Sigmoid colon (tissue), 6 donors: ENCODE measurements at regions not wholly inside any gene's neighbourhood (a gene's known extent, or its start where the extent isn't known, plus 50 kb on each side); places are given as distances from the start of the nearest gene placed in this dataset.
"Not testable (repeated sequence)": the region's sequence is repeated elsewhere in the genome, so short reads cannot be mapped to it uniquely, and the experiment has no call there.

Experiments
- DNase-seq: peaks from one replicate; pipeline ENCODE4 v3.0.0-alpha.2; 2019
- H3K27ac ChIP-seq, 4 donors: fragments of 200-600 bp; sonication (generic); one replicate each; pipeline ENCODE4 v1.5.1; 2016 to 2019; ENCODE audit warnings: mild to moderate bottlenecking in 1 of 4
- H3K27me3 ChIP-seq, 3 donors: fragments of 200-600 bp; sonication (generic); one replicate each; pipeline ENCODE4 v1.5.1; 2019; ENCODE audit warnings: mild to moderate bottlenecking in 1 of 3
- H3K36me3 ChIP-seq, 4 donors: fragments of 200-600 bp; sonication (generic); one replicate each; pipeline ENCODE4 v1.5.1; 2016 to 2019
- H3K4me1 ChIP-seq, 4 donors: fragments of 200-600 bp; sonication (generic); one replicate each; pipeline ENCODE4 v1.5.1; 2017 to 2019
- H3K4me3 ChIP-seq, 4 donors: fragments of 200-600 bp; sonication (generic); one replicate each; pipeline ENCODE4 v1.5.1; 2017 to 2019; ENCODE audit warnings: mild to moderate bottlenecking in 2 of 4, moderate library complexity in 1 of 4
- H3K9me3 ChIP-seq, 4 donors: fragments of 200-600 bp in 3 of 4; sonication (generic) in 3 of 4; one replicate each; pipeline versions ENCODE4 v1.5.1 to v1.6.1; 2013 to 2019
- EP300 ChIP-seq, 4 donors: sonication (generic); formaldehyde crosslinking; IDR thresholded peaks; one replicate each; pipeline ENCODE4 v1.6.1; 2017; ENCODE audit warnings: antibody characterized with exemption in 4 of 4
- POLR2A ChIP-seq, 2 donors: fragments of 450-650 bp; IDR thresholded peaks; one replicate each; pipeline ENCODE4 v1.6.1; 2016; ENCODE audit warnings: antibody characterized with exemption in 2 of 2, mild to moderate bottlenecking in 2 of 2, moderate library complexity in 2 of 2
- POLR2AphosphoS5 ChIP-seq, 4 donors: sonication (generic); formaldehyde crosslinking; IDR thresholded peaks; one replicate each; pipeline ENCODE4 v1.6.1; 2017; ENCODE audit warnings: antibody characterized with exemption in 4 of 4
- WGBS, 2 donors: extraction: QIAGEN DNeasy Blood & Tissue Kit; methylation state at CpG; one replicate each; pipeline ENCODE4 v1.1.7; 2013; 5-methylcytosine and 5-hydroxymethylcytosine counted together
- intact Hi-C: fragments of 100-400 bp; cut with DNase I; formaldehyde crosslinking; loops from one replicate; pipeline ENCODE4 v1.15.1; 2023
- TF ChIP-seq, protein P1 (sequence below), 4 experiments: fragments of 450-650 bp in 3 of 4; fragments of 200-600 bp in 1 of 4; IDR thresholded peaks; one replicate each; pipeline ENCODE4 v1.5.1; 2016 to 2019; ENCODE audit warnings: antibody characterized with exemption in 4 of 4, mild to moderate bottlenecking in 3 of 4, moderate library complexity in 2 of 4
- donor health status: healthy with polysubstance abuse.
- donor health status: healthy.

DNA sequence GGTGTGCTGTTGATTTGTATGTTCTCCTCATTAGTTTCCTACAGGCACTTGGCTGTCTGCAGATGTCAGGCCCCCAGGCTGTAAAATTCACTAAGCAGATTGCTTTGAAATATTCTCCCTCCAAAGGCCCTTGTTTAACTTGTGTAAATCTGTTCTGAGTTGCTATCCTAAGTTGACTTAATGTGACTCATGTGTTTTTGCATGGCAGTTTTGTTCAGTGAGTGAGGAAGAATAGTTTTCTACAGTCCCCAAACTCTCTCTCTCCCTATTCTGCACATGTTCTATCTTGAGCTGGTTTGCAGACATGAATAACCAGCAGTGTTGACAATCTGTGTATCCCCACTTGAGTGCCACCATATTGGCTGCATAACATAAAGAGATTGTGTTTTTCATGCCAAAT lies 1005.4 kb upstream of the DDX18 start:
- intact Hi-C loops = no loop called here
- H3K4me3 ChIP-seq = no peak overlapping the region
- no peak for DNase-seq
- no peak overlapping the region for H3K27ac ChIP-seq
- H3K36me3 ChIP-seq = no peaks in the 10 kb centered on the region
- no peaks in the 10 kb centered on the region for H3K27me3 ChIP-seq
- H3K9me3 ChIP-seq = no peaks in the 10 kb centered on the region
- TF ChIP-seq POLR2AphosphoS5 (IDR thresholded peaks at IDR 0.05) (no peak), EP300 (IDR thresholded peaks at IDR 0.05) (no peak), POLR2A (IDR thresholded peaks at IDR 0.05) (no peak)
- TF ChIP-seq, protein P1, sequence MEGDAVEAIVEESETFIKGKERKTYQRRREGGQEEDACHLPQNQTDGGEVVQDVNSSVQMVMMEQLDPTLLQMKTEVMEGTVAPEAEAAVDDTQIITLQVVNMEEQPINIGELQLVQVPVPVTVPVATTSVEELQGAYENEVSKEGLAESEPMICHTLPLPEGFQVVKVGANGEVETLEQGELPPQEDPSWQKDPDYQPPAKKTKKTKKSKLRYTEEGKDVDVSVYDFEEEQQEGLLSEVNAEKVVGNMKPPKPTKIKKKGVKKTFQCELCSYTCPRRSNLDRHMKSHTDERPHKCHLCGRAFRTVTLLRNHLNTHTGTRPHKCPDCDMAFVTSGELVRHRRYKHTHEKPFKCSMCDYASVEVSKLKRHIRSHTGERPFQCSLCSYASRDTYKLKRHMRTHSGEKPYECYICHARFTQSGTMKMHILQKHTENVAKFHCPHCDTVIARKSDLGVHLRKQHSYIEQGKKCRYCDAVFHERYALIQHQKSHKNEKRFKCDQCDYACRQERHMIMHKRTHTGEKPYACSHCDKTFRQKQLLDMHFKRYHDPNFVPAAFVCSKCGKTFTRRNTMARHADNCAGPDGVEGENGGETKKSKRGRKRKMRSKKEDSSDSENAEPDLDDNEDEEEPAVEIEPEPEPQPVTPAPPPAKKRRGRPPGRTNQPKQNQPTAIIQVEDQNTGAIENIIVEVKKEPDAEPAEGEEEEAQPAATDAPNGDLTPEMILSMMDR (IDR thresholded peaks at IDR 0.05) = no peak
- no peaks in the 10 kb centered on the region for H3K4me1 ChIP-seq

DNA sequence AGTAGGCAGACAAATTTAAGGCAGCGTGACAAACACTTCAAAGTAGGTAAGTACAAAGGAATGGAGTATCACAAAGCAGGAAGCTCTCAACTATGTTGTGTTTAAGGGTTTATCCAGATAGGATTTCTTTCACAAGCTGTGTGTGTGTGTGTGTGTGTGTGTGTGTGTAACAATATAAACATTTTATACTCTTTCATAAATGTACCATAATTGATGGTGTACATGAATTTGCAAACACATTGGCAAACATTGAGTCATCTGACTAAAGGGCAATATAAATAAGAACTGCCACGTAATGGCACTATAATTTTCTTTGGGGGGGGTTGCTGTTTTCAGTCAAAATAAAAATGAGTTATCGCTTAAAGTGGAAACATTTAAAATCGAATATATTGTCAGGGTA lies 1004.4 kb upstream of the DDX18 start:
- WGBS, 2 donors = 45 to 67% methylated on average over 4 of the region's 4 CpGs
- TF ChIP-seq, protein P1 (IDR thresholded peaks at IDR 0.05) = no peak
- Histone ChIP-seq H3K4me3 (no peak overlapping the region), H3K27me3 (no peaks in the 10 kb centered on the region), H3K36me3 (no peaks in the 10 kb centered on the region), H3K4me1 (no peaks in the 10 kb centered on the region), H3K9me3 (no peaks in the 10 kb centered on the region), H3K27ac (no peak overlapping the region)
- intact Hi-C loops = no loop called here
- DNase-seq = no peak

DNA sequence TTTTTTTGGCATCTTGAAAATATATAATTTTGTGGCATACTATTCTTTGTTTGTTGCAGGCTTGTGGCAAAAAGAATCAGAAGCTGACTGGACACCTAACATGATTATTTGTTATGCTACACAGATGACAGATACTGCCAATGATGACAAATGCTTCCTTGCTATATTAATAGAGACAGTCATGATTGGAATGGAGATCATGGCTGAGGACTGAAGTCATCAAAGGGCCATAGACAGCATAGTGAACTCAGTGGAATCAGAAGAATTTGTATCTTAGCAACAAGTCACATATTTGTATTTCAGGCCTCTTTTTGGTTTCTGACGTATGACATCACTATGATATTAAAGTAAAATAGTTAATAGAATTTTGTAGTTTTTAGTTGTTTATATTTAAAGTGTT lies 1003.8 kb upstream of the DDX18 start:
- Histone ChIP-seq H3K9me3 (no peaks in the 10 kb centered on the region), H3K4me3 (no peak overlapping the region), H3K36me3 (no peaks in the 10 kb centered on the region), H3K27me3 (no peaks in the 10 kb centered on the region), H3K27ac (no peak overlapping the region), H3K4me1 (no peaks in the 10 kb centered on the region)
- intact Hi-C loops = no loop called here
- 84 to 85% methylated on average over 1 of the region's 1 CpG for WGBS, 2 donors
- DNase-seq = no peak
- TF ChIP-seq, protein P1 (IDR thresholded peaks at IDR 0.05) = no peak
- TF ChIP-seq EP300 (IDR thresholded peaks at IDR 0.05) = no peak
- TF ChIP-seq POLR2A (IDR thresholded peaks at IDR 0.05) = no peak
- no peak for TF ChIP-seq POLR2AphosphoS5 (IDR thresholded peaks at IDR 0.05)

DNA sequence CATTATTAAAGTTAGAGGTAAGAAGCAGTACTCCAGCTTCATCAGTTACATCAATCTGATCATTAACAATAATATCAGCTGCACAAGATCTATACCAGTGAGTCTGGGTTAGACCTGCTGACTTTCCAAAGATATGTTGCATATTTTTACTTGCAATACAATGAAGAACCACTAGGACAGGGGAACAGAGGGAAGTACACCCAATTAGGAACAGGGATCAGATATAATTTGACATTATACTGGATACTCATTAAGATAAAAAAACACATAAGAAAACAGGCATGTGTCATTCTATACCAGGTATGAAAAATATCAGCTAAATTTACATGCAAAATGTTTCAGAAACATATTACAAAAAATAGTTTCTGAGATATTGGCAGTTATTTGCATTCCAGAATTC lies 995.1 kb upstream of the DDX18 start:
- DNase-seq = no peak
- H3K4me1 ChIP-seq = no peaks in the 10 kb centered on the region
- H3K27me3 ChIP-seq = no peaks in the 10 kb centered on the region
- intact Hi-C loops = no loop called here
- H3K36me3 ChIP-seq = no peaks in the 10 kb centered on the region
- TF ChIP-seq, protein P1 (IDR thresholded peaks at IDR 0.05) = no peak
- TF ChIP-seq POLR2A (IDR thresholded peaks at IDR 0.05) (no peak), EP300 (IDR thresholded peaks at IDR 0.05) (no peak), POLR2AphosphoS5 (IDR thresholded peaks at IDR 0.05) (no peak)
- no peak overlapping the region for H3K27ac ChIP-seq
- no peaks in the 10 kb centered on the region for H3K9me3 ChIP-seq
- H3K4me3 ChIP-seq = no peak overlapping the region

DNA sequence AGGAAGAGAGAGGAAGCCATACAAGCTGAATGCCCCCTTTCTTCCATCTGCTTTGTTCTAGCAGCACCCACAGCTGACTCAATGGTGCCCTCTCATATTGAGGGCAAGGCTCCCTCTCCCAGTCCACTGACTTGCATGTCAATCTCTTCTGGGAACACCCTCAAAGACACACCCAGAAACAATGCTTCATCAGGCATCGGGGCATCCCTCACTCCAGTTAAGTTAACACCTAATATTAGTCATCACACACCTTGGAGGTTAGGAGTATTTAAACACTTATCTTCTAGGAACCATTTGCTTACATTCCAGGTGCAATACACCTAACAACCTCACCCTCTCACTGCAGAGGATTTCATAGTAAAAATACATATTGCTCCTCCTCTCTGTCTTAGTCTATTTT lies 993.5 kb upstream of the DDX18 start:
- no peaks in the 10 kb centered on the region for H3K27me3 ChIP-seq
- no peak overlapping the region for H3K4me3 ChIP-seq
- no peak overlapping the region for H3K27ac ChIP-seq
- no peak for DNase-seq
- WGBS, 2 donors = 49 to 83% methylated on average over 1 of the region's 1 CpG
- no peaks in the 10 kb centered on the region for H3K9me3 ChIP-seq
- TF ChIP-seq POLR2A (IDR thresholded peaks at IDR 0.05) (no peak), POLR2AphosphoS5 (IDR thresholded peaks at IDR 0.05) (no peak), EP300 (IDR thresholded peaks at IDR 0.05) (no peak)
- TF ChIP-seq, protein P1 (IDR thresholded peaks at IDR 0.05) = no peak
- intact Hi-C loops = no loop called here
- no peaks in the 10 kb centered on the region for H3K4me1 ChIP-seq
- no peaks in the 10 kb centered on the region for H3K36me3 ChIP-seq

DNA sequence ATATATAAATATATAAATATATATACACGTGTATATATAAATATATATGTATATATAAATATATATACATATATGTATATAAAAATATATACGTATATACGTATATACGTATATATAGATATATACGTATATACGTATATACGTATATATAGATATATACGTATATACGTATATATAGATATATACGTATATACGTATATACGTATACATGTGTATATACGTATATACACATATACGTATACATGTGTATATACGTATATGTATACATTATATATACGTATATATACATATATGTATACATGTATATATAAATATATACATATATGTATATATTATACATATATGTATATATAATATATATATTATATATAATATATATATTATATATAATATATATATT lies 984.9 kb upstream of the DDX18 start:
- DNase-seq, H3K9me3 ChIP-seq, H3K36me3 ChIP-seq, H3K4me1 ChIP-seq, H3K4me3 ChIP-seq, intact Hi-C loops, H3K27ac ChIP-seq, H3K27me3 ChIP-seq: not testable (repeated sequence)
- WGBS, 2 donors = 94 to 95% methylated on average over 16 of the region's 16 CpGs
